Hematopoietic multipotent progenitor cell treated with erythropoietin and hydrocortisone succinate and interleukin-3 and kit ligand, for 15 days (in vitro differentiated cells): ENCODE measurements at regions not wholly inside any gene's neighbourhood (a gene's known extent, or its start where the extent isn't known, plus 50 kb on each side); places are given as distances from the start of the nearest gene placed in this dataset.

Source experiments
- DNase-seq: peaks from one replicate; pipeline ENCODE4 v3.0.0-alpha.2; 2015; ENCODE audit warnings: low spot score

DNA sequence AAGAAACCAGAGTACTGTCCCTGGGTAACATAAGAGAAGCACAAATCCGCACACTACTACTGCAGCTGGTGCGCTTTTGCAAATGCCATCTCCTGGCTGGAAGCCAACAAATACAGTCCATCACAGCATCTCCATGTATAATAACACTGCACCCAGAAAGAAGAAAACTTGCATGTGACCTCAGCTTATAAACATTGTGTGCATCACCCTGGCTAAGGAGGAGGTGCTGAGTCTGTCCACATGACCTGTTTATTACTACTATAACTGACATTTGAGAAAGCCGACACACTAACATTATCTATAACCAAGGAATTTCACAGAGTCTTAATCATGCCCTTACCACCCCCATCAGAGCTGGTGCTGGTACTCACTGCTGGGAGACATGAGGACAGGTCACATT is 516.8 kb downstream of the CFAP47 start:
- no peak for DNase-seq

DNA sequence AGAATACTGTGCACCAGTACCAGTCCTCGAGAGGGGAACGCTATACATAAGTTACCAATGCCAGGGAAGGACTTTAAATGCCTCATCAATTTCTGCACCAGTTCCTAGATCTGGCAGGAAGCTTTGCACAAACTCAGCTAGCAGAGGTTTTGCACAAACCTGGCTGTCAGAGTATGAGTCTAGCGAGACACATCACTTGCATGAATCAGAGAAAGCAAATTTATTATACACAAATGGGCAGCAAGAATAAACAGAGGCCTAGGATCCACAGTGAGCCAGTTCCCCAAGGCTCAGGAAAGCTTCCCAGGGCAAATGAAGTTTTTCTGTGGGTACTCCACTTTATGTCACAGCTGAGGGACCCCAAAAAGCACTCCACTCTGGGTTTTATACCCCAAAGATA is 523.5 kb downstream of the CFAP47 start:
- DNase-seq = no peak

DNA sequence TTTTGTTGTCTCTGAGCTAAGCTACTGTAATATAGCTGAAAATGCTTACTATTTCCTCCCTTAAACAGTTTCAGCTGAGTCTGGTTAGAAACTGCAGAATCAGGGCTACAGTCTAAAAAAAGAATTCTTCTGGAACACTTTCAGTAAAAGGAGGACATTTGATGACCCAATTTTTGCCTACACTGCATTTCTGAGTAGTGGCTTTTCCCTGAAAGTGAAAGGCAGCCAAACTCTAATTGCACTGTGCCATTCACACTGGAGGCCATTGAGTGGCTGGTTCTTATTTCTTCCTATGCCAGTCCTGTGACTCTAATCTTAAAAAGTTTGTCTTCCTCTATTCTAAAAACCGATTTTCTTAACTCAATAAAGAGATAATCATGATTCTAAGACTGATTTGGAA is 526.0 kb downstream of the CFAP47 start:
- DNase-seq = no peak

DNA sequence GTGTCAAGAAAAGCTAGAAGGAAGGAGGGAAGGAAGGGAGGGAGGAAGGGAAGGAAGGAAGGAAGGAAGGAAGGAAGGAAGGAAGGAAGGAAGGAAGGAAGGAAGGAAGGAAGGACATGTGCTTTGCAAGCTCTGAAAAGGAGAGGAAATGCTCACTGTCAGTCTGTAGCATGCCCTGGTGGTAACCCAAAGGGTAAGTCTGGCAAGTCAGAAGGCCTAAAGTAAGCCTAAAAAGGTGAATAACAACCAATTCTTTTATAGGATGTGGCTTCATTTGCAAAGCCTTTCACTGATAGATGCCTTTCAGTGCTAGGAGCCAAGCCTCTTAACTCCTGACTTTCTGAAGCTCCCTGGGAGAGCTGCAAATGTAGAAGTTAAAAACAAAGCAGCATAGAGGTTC is 542.6 kb downstream of the CFAP47 start:
- DNase-seq = no peak

DNA sequence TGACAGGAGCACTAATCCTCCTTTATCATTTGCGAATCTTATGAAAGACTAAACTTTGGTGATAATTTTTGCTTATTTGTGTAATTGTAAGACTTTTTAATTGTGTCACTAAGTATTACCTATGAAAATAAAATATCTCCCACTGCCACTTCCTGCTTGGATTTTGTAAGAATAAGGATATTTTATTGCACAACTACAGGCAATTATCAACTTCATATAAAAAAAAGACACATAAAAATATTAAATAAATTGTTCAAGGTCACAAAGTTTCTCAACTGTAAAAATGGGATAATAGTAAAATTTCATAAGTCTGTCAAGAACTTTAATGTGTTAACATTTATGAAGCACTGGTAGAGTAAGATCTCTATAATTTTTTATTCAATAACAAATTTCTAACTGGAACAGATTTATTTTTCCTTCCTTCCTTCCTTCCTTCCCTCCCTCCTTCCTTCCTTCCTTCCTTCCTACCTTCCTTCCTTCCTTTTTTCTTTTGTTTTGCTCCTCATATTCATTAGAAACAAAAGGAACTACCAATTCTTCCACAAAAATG is 527.6 kb upstream of the FAM47C start:
- DNase-seq = no peak

DNA sequence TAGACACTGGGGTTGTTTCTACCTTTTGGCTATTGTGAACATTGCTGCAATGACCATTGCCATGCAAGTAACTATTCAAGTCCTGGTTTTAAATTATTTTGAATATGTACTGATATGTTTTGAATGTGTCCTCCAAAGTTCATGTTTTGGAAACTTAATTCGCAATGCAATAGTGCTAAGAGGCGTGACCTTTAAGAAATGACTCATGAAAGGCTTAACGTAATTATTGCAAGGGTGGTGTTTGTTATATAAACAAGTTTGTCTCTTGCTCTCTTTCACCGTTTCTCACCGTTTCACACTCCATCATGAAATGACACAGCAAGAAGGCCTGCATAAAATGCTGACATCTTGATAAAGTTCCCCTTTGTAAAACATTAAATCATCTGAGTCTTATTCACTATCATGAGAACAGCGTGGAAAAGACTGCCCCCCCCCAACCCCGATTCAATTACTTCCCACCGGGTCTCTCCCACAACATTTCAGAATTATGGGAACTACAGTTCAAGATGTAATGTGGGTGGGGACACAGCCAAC is 506.9 kb upstream of the FAM47C start:
- no peak for DNase-seq

DNA sequence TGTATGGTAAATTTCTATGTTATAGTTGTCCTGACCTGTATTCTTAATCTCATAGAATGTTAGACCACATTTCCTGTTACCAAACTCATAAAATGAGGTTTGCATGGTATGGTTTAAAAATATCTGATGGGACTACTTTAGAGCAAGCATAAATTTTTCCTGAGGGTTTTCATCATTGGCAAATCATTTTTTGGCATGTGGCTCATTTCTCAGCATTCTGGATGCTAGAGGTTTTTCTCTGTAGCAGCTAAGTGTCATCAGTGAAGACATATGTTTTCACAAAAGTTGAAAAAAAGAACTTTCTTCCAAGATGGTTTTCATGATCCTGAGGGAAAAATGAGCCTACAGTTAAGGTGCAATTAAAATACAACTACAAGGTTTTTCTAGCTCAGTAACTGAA is 503.5 kb upstream of the FAM47C start:
- no peak for DNase-seq

DNA sequence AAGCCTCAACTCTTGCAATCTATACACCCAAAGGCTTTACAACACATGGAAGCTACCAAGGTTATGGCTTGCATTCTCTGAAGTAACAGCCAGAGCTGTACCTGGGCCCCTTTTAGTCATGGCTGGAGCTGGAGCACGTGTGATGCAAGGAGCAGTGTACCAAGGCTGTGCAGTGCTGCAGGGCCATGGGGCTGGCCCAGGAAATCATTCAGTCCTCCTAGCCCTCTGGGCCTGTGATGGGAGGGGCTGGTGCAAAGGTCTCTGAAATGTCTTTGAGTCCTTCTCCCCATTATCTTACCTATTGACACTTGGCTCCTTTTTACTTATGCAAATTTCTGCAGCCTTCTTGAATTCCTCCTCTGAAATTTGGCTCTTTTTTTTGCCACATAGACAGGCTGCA is 500.1 kb upstream of the FAM47C start:
- DNase-seq = no peak

DNA sequence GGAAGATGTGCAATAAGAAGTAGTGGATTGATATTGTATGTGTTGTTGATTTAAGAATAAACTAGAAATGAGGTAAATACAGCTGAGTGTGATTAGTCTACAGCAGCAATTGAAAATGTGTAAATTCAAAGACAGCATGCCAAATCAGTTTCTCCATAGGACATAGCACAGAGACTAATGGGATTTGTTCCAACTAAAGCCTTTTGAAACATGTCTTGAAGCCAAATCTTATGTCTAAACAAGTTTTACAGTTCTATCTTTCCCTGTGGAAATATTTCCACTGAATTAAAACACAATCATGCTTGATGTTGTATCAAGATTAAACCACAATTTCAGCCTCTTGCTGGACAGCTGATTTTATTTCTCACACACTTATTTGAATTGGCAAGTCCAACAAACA is 497.4 kb upstream of the FAM47C start:
- DNase-seq = no peak

DNA sequence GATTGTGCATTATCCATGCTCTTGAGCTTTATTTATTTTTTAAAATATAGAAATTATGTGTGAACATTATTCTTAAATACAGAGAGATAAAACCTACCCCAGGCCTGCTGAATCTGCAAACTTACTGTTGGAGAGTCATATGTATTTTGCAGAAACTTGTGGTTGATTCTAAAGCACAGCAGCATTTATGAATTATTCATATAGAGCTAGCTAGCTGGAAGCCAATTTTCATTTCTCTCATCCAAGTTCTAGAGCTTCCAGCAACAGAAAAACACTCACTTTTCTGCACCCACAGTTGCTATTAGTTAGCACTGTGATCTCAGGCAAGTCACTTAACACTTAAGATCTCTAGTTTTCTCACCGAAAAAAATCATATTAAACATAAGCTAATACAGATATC is 479.5 kb upstream of the FAM47C start:
- DNase-seq = no peak

DNA sequence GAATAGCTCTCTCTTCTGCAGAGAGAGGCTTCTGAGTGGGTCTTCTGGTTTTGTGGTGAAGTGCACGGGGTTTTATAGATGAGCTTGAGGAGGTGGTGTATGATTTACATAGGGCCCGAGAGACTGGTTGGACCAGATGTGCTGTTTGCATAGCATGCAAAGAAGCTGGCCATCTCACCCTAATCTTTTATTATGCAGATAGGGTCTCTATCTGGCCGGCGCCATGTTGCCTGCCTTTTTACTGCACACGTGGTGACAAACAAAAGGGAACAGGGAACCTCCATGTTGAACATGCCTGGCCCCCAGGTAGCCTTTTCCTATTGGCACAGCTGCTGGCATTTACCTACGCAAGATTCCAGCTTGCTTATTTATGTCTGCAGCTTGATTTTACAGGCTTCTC is 473.3 kb upstream of the FAM47C start:
- no peak for DNase-seq

DNA sequence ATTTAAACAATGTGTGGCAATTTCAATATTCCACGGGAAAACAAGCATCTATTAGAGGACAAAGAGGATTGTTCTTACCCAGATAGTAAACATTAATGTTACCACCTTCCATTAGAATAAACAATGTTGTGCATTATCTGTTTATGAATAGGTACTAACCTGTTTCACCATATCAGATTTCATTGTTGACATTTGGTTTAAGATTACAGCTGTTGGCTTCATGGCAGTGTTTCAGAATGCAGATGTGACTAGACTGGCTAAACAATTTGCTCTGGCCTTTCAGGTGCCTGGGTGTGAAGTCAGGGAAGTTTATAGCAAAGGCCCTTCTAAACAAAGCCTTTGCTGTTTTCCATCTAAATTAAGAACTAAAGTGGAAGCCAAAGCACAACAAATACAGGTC is 464.7 kb upstream of the FAM47C start:
- DNase-seq = no peak

DNA sequence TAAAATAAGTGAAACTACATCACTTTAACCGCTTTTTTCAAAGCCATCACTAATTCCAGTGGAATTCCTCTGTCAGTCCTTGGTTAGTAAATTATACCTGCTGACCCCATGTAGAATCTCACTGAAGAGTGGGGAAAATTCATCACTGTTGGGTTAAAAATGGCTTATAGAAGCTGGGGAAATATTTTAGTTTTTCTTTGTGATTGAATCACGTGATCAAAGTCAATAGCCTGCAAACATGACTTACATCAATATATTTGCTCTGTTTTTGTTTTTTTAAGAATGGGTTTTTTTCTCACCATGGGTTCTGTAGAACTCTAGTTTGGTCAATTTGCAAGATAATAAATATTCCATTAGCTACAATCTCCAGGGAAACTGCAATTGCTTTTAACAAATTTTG is 445.2 kb upstream of the FAM47C start:
- DNase-seq = no peak

DNA sequence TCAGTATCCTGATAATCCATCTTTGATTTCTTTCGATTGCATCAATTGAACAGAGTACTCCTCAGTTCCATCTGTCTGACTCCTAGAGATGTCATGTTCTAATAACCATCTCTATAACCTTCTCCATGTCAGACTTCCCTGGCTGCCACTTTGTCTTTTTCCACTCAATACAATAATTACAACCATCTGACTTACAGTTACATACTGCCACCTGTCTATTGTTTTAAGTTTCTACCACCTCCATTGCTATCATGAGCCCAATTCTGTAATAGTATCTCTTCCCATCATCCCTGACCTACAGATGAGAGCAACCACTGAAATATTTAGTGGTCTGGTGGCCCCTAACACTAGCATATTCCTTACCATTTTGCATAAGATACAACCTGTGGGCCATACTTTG is 439.2 kb upstream of the FAM47C start:
- no peak for DNase-seq

DNA sequence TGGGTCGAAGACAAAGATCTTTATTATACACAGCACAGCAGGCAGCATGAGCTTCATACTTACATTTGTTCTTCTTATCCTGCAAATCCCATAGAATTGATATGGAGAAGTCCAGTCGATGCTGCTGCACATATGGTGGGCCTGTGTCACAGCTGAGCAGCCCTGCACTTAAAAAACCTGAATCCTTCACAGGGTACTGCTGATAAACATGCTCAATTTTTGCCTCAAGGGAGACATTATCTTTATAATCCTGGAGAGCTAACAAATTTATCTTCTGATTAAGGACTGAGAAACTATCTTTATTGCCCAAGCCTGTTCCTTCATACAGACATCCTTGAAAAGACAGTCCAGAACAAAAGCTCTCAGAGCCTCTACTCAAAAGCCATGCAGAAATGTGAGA is 434.4 kb upstream of the FAM47C start:
- DNase-seq = no peak

DNA sequence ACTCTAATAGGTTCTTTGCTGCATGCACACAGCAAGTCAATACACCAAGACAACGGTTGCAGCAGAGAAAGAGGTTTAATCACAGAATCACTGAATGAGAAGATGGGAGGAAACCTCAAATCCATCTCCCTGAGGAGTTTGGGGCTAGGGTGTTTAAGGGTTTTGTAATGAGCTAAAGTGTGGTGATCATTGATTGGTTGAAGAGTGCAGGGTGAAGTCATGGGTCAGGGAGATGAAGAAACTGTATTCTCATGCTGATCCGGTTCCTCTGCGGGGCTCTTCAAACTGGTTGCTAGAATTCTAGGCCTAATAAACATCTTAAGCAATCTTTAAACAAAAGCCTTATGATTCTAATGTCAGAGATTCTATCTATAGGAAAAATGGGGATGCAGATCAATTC is 432.5 kb upstream of the FAM47C start:
- DNase-seq = no peak

DNA sequence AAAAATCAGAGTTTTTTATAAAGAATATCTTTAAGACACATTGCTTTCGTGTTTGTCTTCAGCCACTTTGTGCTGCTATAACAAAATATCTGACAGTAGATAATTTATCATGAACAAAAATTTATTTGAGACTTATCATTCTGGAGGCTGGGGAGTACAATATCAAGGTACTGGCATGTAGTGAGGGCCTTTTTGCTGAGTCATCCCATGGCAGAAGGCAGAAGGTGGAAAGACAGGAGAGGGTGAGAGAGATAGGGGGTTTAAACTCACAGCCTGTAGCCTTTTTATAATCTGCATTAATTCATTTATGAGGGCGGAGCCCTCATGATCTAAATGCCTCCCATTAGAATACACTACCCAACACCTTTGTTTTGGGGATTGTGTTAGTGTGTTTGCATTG is 431.2 kb upstream of the FAM47C start:
- no peak for DNase-seq

DNA sequence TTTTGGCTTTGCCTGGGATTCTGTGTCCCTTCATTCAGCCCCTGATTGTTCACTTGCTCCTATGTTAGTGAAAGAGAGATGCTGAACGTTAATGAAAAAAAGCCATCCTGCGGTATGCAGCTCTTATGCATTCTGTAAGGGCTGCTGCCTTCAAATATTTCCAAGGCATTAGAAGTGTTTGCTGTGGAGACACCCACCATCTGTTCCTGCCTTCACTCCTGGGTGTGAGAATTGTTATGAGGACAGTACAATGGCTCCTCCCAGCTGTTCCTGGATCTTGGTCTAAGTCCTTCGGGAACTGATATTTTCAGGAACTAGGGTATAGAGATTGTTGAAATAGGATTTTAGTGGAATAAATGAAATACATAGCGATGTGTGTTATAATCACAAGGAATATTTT is 427.1 kb upstream of the FAM47C start:
- DNase-seq = no peak

DNA sequence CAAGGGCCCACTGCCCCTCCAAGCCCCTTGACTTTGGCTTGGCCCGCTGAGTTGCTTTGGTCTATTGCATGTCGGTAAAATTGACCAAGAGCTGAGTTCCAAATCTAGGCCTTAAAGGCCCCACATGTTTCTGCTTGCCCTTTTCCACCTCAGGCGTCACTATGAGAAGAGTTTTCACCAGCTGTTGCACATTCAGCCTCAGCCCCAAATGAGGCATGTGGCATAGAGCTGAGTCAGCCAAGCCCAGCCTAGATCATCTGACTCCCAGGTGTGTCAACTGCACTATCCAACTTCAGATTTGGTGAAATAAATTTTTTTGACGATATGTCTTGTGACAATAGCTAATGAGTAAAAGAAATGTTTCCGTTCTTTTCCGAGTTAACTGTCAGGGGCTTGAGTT is 424.5 kb upstream of the FAM47C start:
- no peak for DNase-seq

DNA sequence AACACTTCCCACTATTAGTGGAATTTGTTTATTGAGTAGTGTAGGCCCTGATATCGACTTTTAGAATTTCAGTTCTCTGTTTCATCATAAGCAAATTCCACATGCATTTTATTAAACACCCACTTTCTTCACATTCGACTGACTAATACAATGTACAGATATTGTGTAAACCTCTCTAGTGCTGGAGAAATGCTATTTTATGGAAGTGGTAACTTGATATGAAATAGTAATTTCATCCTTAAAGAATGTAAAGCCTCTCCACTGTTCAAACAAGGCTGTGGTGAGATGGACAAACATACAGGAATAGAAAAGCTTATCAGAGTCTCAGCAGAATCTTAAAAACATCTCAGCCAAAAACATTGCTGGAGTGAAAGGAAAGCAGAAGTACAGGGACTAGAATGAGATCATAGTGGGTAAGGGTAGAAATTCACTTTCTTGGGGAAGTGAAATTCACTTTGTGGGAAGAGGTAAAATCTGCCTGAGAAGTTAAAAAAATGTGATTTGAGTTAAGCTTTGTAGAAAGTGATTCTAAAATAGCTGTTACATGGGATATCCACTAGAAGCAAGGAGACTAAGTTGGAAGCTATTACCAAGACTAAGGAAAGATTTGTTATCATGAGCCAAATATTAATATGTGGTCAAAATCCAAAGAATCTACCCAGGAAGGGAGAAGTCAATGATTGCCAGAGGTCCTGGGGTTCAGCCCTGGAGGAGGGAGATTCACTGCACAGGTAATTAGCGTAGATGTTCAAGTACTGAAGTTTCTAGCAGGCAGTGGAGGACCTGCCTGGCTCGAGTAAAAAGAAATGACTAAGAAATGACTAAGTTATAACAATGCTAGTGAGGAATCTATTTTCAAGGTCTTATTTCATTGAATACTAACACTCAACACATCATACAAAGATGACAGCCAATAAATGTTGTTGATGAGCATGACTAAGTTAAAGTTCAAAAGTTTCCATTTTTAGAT is 398.3 kb upstream of the FAM47C start:
- DNase-seq = no peak

DNA sequence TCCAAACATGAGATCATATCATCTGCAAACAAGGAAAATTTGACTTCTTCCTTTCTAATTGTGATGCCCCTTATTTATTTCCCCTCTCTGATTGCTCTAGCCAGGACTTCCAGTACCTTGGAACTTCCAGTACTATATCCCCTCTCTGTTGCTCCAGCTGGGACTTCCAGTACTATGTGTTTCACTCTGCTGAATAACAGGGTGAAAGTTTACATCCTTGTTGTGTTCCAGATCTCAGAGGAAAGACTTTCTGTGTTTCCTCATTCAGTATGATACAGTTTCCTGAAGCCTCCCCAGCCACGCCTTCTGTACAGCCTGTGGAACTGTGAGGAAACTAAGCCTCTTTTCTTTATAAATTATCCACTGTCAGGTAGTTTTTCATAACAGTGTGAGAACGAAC is 381.3 kb upstream of the FAM47C start:
- no peak for DNase-seq

DNA sequence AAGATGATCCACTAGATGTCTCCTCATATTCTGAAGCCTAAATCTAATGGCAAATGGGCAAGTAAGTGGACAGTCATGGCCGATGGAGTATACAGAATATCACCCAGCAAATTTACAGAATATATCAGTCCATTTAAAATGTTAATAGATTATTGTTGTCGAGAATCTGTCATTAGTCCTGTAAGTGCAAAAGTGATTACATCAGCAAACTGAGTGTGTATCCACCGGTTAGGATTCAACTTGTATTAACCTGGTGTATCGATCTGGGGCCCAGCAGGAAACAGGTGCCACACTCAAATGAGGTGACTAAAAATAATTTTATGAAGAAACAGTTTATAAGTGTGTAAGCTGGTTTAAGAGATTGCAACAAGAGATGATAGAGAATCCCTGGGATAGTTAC is 367.9 kb upstream of the FAM47C start:
- no peak for DNase-seq

DNA sequence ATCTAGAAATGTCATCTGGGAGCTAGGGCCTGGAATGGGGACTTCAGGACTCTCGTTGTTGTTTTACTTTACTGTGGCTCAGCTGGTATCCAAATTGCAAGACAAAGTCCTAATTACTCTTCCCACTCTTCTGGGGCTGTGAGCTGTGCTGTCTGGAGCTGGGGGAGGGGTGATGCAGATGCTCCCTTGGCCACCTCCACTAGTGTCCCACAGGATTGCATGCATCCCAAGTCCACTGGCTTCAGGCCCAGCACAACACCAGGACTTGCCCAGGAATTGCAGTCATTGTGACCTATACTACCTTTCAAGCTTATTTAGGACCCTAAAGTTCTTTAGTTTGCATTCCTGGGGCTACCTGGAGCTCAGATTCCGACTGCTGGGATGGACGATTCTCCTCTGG is 366.1 kb upstream of the FAM47C start:
- no peak for DNase-seq

DNA sequence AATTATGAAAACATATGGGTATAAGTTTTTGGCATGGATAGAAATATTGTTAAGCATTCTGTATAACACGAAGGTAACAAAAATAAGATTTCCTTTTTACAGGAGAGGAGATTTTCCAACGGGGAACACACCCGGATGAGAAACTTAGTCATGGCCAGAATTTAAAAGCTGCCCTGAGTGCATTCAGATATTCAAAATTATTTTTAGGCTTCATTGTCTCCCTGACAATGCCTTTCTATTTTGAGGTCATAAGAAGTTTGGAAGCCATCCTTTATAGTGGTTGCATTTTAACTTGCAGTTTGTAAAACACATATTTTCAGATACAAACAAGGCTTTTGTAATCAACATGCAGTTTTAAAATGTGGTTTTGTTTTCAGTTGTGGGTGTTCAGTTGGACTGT is 357.5 kb upstream of the FAM47C start:
- no peak for DNase-seq
